Activated CD4-positive, alpha-beta T cell treated with anti-CD3 and anti-CD28 coated beads for 36 hours (primary cell): ENCODE measurements at regions not wholly inside any gene's neighbourhood (a gene's known extent, or its start where the extent isn't known, plus 50 kb on each side); places are given as distances from the start of the nearest gene placed in this dataset.
"Not testable (repeated sequence)": the region's sequence is repeated elsewhere in the genome, so short reads cannot be mapped to it uniquely, and the experiment has no call there.

Experiments used
- ATAC-seq: fragments of 200-7000 bp; cut with Tn5 transposase; one replicate; pipeline ENCODE4 v1.10.0; 2021; ENCODE audit warnings: mild to moderate bottlenecking, moderate library complexity
- CTCF ChIA-PET: fragments of 350-600 bp; sonication (Branson Sonifier 250); formaldehyde crosslinking; loops from one replicate; lab custom pipeline; 2021; ENCODE audit warnings: antibody characterized with exemption; lab: Charles Lee
- POLR2A ChIA-PET: fragments of 350-600 bp; sonication (Branson Sonifier 250); formaldehyde crosslinking; loops from one replicate; lab custom pipeline; 2021; ENCODE audit warnings: antibody characterized with exemption, inconsistent platforms; lab: Charles Lee
- DNase-seq: peaks from one replicate; pipeline ENCODE4 v3.0.0-alpha.2; 2020
- H3K27ac Mint-ChIP-seq: one replicate; pipeline ENCODE4 v1.8.0; 2021; ENCODE audit warnings: mixed read lengths
- H3K27me3 Mint-ChIP-seq: one replicate; pipeline ENCODE4 v1.8.0; 2021; ENCODE audit warnings: mixed read lengths
- H3K36me3 Mint-ChIP-seq: one replicate; pipeline ENCODE4 v1.8.0; 2021; ENCODE audit warnings: low read depth, mixed read lengths
- H3K4me1 Mint-ChIP-seq: one replicate; pipeline ENCODE4 v1.8.0; 2021; ENCODE audit warnings: mixed read lengths
- H3K4me3 Mint-ChIP-seq: one replicate; pipeline ENCODE4 v1.8.0; 2021; ENCODE audit warnings: mild to moderate bottlenecking, moderate library complexity, mixed read lengths
- H3K9me3 Mint-ChIP-seq: one replicate; pipeline ENCODE4 v1.8.0; 2021; ENCODE audit warnings: low read depth, mixed read lengths
- intact Hi-C, 2 experiments: fragments of 100-400 bp; cut with DNase I in 1 of 2; cut with micrococcal nuclease in 1 of 2; formaldehyde crosslinking; loops; one replicate each; pipeline versions ENCODE4 v1.14.2 to v1.15.1; 2022 to 2024; cut with DNase I, micrococcal nuclease

DNA sequence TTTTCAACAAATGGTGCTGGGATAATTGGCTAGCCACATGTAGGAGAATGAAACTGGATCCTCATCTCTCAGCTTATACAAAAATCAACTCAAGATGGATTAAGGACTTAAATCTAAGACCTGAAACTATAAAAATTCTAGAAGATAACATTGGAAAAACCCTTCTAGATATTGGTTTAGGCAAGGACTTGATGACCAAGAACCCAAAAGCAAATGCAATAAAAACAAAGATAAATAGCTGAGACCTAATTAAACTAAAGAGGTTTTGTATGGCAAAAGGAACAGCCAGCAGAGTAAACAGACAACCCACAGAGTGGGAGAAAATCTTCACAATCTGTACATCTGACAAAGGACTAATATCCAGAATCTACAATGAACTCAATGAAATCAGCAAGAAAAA is 88.0 kb upstream of the CDC42BPA start:
- H3K9me3 Mint-ChIP-seq, H3K4me3 Mint-ChIP-seq, H3K4me1 Mint-ChIP-seq, intact Hi-C loops, POLR2A ChIA-PET, ATAC-seq, H3K36me3 Mint-ChIP-seq, H3K27ac Mint-ChIP-seq, CTCF ChIA-PET, DNase-seq: not testable (repeated sequence)
- peaks cover 17% of the 10 kb centered on the region for H3K27me3 Mint-ChIP-seq

GRCh38 chr1:227403535-227403934 is 85.2 kb upstream of the CDC42BPA start:
- H3K9me3 Mint-ChIP-seq, result no peaks in the 10 kb centered on the region
- ChIA-PET CTCF (no interaction called here), POLR2A (no interaction called here)
- no peak for ATAC-seq
- no peak for DNase-seq
- H3K36me3 Mint-ChIP-seq, result no peaks in the 10 kb centered on the region
- peaks cover 8% of the 10 kb centered on the region for H3K27me3 Mint-ChIP-seq
- no peak overlapping the region for H3K4me3 Mint-ChIP-seq
- intact Hi-C loops, result no loop called here
- H3K27ac Mint-ChIP-seq, result no peak overlapping the region
- H3K4me1 Mint-ChIP-seq, result peaks cover 3% of the 10 kb centered on the region

- POLR2A ChIA-PET, result no interaction called here
- H3K4me1 Mint-ChIP-seq, result peaks cover 9% of the 10 kb centered on the region
- intact Hi-C loops, result no loop called here
- no peak for ATAC-seq
- no peak overlapping the region for H3K4me3 Mint-ChIP-seq
- CTCF ChIA-PET, result no interaction called here
- no peak overlapping the region for H3K27ac Mint-ChIP-seq
- no peak for DNase-seq
- H3K9me3 Mint-ChIP-seq, result no peaks in the 10 kb centered on the region
- peaks cover 5% of the 10 kb centered on the region for H3K27me3 Mint-ChIP-seq
- no peaks in the 10 kb centered on the region for H3K36me3 Mint-ChIP-seq
Observed at GRCh38 chr1:227401562-227402342, 83.5 kb upstream of the CDC42BPA start.

- Mint-ChIP-seq H3K27ac (no peak overlapping the region), H3K4me1 (peaks cover 11% of the 10 kb centered on the region), H3K9me3 (no peaks in the 10 kb centered on the region), H3K4me3 (no peak overlapping the region), H3K36me3 (no peaks in the 10 kb centered on the region), H3K27me3 (peaks cover 5% of the 10 kb centered on the region)
- CTCF ChIA-PET, result no interaction called here
- ATAC-seq, result no peak
- POLR2A ChIA-PET, result no interaction called here
- intact Hi-C loops, result no loop called here
- no peak for DNase-seq
Observed at GRCh38 chr1:227399152-227399730, 80.9 kb upstream of the CDC42BPA start.

DNA sequence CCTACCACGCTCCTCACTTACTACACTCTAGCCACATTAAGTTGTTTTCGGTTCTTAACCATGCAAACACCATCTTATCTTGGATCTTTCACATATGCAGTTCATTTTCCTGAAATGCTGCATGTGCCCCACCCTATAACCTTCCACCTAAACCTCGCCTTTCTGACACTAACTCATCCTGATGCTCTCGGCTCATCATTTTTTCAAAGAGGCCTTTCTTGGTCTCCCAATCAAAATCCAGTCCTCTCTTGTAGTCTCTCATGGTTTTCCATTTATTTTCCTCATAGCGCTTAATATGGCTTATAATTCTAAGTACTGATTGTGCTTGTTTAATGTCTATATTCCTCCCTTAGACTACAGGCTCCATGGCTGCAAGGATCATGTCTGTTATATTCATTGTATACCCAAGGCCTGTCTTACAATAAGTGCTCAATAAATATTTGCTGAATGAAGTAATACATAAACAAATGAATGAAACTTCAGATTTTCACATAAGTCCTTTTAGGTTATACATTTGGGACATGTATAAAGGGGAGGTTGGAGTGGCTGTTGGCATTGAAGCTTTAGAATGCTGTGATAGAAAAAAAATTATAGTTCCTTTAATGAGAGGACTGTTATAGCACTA is 79.2 kb upstream of the CDC42BPA start:
- Mint-ChIP-seq H3K4me3 (no peak overlapping the region), H3K27me3 (peaks cover 2% of the 10 kb centered on the region), H3K4me1 (peaks cover 9% of the 10 kb centered on the region), H3K36me3 (no peaks in the 10 kb centered on the region), H3K9me3 (no peaks in the 10 kb centered on the region), H3K27ac (no peak overlapping the region)
- ChIA-PET POLR2A (no interaction called here), CTCF (no interaction called here)
- ATAC-seq (no peak), DNase-seq (no peak)
- intact Hi-C loops, result no loop called here

- H3K27ac Mint-ChIP-seq, result no peak overlapping the region
- ChIA-PET CTCF (no interaction called here), POLR2A (no interaction called here)
Observed at GRCh38 chr1:227396539-227397353, 78.5 kb upstream of the CDC42BPA start.

DNA sequence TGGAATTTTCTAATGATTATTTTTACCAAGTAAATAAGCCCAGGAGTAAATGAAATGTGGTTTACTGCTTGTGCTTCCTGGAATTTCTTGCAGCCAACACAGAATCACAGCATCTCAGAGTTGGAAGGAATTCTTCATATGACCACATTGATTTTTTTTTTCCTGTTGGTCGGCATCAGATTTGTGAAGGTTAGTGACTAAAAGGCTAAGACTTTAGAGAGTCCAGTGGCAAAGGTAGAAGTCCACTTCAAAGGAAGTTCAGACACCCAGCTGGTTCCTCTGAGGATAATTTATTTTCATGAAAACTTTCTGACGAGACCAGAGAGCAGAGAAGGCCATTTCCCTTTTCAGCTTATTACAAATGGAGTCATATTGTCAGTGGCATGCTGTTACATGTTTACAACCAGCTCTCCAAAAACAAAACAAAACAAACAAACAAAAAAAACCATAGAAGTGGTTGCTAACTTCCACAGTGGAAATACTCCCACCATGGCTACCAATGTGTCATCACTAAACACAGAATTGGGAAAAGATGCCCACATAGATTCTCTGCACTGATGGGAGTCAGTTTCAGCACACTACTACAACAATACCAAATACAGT is 77.2 kb upstream of the CDC42BPA start:
- CTCF ChIA-PET, result no interaction called here
- intact Hi-C loops, result no loop called here
- peaks cover 9% of the 10 kb centered on the region for H3K4me1 Mint-ChIP-seq
- POLR2A ChIA-PET, result no interaction called here
- no peaks in the 10 kb centered on the region for H3K36me3 Mint-ChIP-seq
- H3K27me3 Mint-ChIP-seq, result no peaks in the 10 kb centered on the region
- DNase-seq (no peak), ATAC-seq (no peak)
- H3K27ac Mint-ChIP-seq, result no peak overlapping the region
- H3K9me3 Mint-ChIP-seq, result no peaks in the 10 kb centered on the region
- no peak overlapping the region for H3K4me3 Mint-ChIP-seq

More at GRCh38 chr1:227396539-227397353, 78.5 kb upstream of the CDC42BPA start:
- H3K4me1 Mint-ChIP-seq, result peaks cover 9% of the 10 kb centered on the region
- no peaks in the 10 kb centered on the region for H3K9me3 Mint-ChIP-seq
- ATAC-seq (no peak), DNase-seq (no peak)
- H3K4me3 Mint-ChIP-seq, result no peak overlapping the region
- intact Hi-C loops, result no loop called here
- no peaks in the 10 kb centered on the region for H3K36me3 Mint-ChIP-seq
- no peaks in the 10 kb centered on the region for H3K27me3 Mint-ChIP-seq

DNA sequence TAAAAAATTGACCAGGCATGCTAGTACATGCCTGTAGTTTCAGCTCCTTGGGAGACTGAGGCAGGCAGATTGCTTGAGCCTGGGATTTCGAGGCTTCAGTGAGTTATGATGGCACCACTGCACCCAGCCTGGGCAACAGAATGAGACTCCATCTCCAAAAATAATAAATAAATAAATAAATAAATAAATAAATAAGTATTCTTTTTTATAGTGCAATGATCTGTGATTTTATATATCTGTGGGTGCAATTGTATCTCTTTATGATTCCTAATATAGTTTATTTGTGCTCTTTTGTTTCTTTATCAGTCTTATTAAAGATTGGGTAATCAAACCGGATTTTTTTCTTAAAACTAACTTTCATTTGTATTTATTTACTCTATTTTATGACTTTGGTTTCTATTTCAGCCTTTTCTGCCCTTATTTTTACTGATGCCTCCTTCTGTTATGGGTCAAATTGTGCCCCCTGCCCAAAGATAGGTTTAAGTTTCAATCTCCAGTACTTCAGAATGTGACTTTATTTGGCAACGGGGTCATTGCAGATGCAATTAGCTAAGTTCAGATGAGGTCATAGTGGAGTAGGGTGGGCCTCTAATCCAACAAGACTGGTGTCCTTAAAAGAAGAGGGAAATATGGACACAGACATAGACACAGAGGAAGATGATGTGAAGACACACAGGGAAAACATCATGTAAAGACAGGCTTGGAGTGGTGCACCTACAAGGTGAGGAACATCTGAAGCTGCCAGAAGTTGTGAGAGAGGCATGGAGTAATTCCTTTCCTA is 74.9 kb upstream of the CDC42BPA start:
- ChIA-PET POLR2A (no interaction called here), CTCF (no interaction called here)
- Mint-ChIP-seq H3K27me3 (no peaks in the 10 kb centered on the region), H3K4me3 (no peak overlapping the region), H3K9me3 (no peaks in the 10 kb centered on the region), H3K36me3 (no peaks in the 10 kb centered on the region), H3K4me1 (peaks cover 9% of the 10 kb centered on the region), H3K27ac (no peak overlapping the region)
- ATAC-seq (no peak), DNase-seq (no peak)
- intact Hi-C loops, result no loop called here

- Mint-ChIP-seq H3K27ac (no peak overlapping the region), H3K4me3 (no peak overlapping the region), H3K9me3 (no peaks in the 10 kb centered on the region), H3K36me3 (no peaks in the 10 kb centered on the region), H3K4me1 (peaks cover 4% of the 10 kb centered on the region), H3K27me3 (no peaks in the 10 kb centered on the region)
- ChIA-PET CTCF (interaction anchor here (0.6 to 1.0 kb wide), 2 partner anchors 139 to 876 kb away, joined by 3 read pairs; no protein-coding TSS in a partner anchor), POLR2A (no interaction called here)
- ATAC-seq (no peak), DNase-seq (no peak)
- intact Hi-C loops, result no loop called here
Observed at GRCh38 chr1:227391879-227392278, 73.6 kb upstream of the CDC42BPA start.

DNA sequence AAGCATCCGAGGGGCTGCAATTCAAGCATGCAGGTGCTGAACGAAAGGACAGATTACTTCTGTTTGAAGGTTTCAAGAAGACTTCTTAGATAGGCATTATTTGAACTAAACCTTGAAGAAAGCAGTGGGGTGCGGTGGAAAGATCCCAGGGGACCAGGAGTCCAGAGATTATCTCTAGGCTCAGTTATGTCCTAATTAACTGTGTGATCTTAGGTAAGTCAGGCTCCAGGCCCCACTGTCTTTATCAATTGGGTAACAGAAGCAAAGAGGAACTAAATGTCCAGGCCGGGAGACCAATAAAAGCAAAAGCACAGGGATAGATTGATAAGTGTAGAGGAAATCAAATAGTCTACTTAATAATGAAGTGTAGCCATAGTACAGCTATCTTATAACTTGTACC is 72.9 kb upstream of the CDC42BPA start:
- intact Hi-C loops, result no loop called here
- H3K27ac Mint-ChIP-seq, result no peak overlapping the region
- no peaks in the 10 kb centered on the region for H3K27me3 Mint-ChIP-seq
- H3K4me3 Mint-ChIP-seq, result no peak overlapping the region
- ChIA-PET CTCF (interaction anchor here (0.6 kb wide), 1 partner anchor 876 kb away, joined by 3 read pairs; no protein-coding TSS in a partner anchor), POLR2A (no interaction called here)
- no peak for ATAC-seq
- H3K9me3 Mint-ChIP-seq, result no peaks in the 10 kb centered on the region
- DNase-seq, result no peak
- H3K4me1 Mint-ChIP-seq, result no peaks in the 10 kb centered on the region
- H3K36me3 Mint-ChIP-seq, result no peaks in the 10 kb centered on the region

DNA sequence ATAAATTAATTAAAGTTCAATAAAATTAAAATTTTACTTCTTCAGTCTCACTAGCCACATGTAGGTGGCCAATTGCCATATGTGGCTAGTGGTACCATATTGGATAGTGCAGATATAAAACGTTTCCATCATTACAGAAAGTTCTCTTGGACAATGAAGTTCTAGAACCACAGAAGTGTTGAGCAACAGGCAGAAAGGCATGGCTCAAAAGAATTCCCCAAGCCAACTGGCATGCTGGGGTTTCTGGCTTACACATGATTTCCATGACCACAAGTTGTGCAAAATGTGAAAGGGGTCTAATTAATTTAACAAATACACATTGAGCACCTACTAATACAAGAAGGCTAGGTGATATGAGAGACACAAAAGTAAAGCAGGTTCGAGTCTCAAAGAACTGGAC is 72.2 kb upstream of the CDC42BPA start:
- intact Hi-C loops, result no loop called here
- H3K4me3 Mint-ChIP-seq, result no peak overlapping the region
- ChIA-PET CTCF (no interaction called here), POLR2A (no interaction called here)
- H3K9me3 Mint-ChIP-seq, result no peaks in the 10 kb centered on the region
- no peaks in the 10 kb centered on the region for H3K27me3 Mint-ChIP-seq
- no peak overlapping the region for H3K27ac Mint-ChIP-seq
- H3K4me1 Mint-ChIP-seq, result no peaks in the 10 kb centered on the region
- H3K36me3 Mint-ChIP-seq, result no peaks in the 10 kb centered on the region
- ATAC-seq, result no peak
- no peak for DNase-seq
